NCI-H774 (cell line): ENCODE measurements at regions not wholly inside any gene's neighbourhood (a gene's known extent, or its start where the extent isn't known, plus 50 kb on each side); places are given as distances from the start of the nearest gene placed in this dataset.
"Not testable (repeated sequence)": the region's sequence is repeated elsewhere in the genome, so short reads cannot be mapped to it uniquely, and the experiment has no call there.

ENCODE experiments used
- DNase-seq: peaks from one replicate; lab custom pipeline; 2025; lab: John Stamatoyannopoulos, UW

GRCh38 chr7:121562259-121562658 is 166.2 kb upstream of the FAM3C start:
- DNase-seq = no peak

DNA sequence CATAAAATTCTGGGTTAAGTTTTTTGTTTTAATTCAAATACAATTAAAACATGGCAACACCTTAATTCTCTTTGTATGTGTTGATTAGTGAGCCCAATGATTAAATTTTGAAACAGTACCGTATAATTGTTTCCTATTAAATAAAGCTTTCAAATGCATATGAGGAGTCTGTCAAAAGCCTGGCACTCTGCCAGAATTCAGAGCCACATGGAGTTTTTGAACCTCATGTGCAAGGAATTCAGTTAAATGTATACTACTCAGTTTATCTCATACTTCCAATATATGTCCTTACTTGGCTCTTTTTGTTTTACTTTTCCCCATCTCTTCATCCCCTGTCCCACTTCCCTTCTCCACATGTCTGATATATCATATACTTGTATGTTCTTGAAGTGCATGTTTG is 165.6 kb upstream of the FAM3C start:
- DNase-seq = no peak

- no peak for DNase-seq
Measured at GRCh38 chr7:121560267-121560990, 164.3 kb upstream of the FAM3C start.

- DNase-seq = no peak
Measured at GRCh38 chr7:121558288-121558687, 162.2 kb upstream of the FAM3C start.

DNA sequence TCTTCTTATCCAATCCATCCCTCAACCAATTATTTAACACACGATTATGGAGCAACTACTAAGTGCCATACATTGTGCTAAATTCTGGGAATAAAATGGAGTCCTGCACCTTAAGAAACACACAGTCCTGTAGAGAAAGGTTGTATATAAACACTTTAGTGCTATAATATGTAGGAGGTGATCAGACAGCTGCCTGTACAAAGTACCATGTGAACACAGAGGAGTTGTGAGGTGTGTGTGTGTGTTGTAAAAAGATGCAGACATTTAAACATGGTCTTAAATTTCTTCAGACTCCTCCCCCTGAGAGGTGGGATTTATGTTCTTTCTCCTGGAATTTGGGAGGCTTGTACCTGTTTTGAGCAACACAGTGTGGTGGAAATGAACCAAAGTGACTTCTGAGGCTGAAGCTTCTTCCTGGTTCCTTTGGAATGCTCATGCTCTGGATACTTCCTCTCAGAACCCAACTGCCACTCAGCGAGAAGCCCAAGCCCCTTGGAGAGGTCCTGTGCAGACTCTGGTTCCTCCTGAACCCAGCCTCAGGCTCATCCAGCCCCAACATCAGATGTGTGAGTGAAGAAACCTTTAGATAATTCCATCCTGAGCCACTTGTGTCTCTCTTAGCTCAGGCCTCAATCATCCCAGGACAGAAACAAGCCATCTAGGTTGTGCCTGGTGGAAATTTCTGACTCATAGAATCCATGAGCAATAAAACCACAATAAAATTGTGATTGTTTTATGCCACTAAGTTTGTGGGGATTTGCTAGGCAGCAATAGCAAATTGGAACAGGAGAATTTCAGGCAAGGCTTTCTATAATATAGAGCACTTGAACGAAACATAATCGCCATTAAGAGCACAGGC is 161.2 kb upstream of the FAM3C start:
- no peak for DNase-seq

- no peak for DNase-seq
Measured at GRCh38 chr7:121555558-121555957, 159.4 kb upstream of the FAM3C start.

DNA sequence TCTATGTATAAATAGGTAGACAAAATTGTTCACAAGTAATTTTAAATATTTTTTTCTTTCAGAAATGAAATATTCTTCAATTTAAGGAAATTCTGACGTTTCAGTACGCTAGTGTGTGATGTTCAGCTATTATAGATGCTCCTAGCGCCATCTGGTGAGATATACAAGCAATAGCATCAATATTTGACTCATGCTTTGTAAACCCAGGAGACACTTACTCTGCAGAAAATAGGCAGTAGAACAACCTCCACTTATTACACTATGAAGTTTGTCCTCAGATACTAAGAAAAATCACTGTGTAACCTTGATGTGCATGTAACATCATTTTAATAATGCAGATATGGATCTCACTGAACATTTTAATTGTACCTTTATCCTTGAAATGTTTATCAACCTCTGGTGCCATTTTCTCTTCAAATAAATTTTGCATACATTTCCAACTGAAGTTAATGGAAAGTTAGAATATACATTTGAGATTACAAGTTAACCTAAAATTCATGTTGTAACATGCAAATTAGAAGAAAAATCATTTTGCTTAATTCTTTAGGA is 151.5 kb upstream of the FAM3C start:
- peak; percentile 61 for DNase-seq

GRCh38 chr7:121546632-121547543 is 150.8 kb upstream of the FAM3C start:
- DNase-seq = no peak

- DNase-seq = no peak
Measured at GRCh38 chr7:121545418-121545817, 149.3 kb upstream of the FAM3C start.

DNA sequence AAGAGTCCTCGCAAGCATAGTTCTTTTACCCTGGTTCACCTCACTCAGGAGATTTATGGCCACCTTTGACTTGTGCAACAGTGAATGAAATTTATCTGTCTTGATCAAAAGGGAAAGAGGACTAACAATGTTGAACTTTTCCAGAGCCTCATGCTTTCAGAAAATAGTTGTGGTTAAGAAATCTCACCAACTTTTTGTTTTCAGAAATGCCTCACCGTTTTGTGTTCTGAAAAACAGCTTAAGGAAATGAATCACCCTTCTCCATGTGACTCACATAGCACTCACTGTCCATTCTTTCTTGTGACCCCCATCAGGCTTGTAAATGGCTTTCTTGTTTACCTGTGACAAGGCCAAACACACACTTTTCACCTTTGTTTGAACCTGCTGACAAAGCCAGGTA is 148.6 kb upstream of the FAM3C start:
- DNase-seq = no peak

GRCh38 chr7:121544238-121544637 is 148.1 kb upstream of the FAM3C start:
- no peak for DNase-seq

DNA sequence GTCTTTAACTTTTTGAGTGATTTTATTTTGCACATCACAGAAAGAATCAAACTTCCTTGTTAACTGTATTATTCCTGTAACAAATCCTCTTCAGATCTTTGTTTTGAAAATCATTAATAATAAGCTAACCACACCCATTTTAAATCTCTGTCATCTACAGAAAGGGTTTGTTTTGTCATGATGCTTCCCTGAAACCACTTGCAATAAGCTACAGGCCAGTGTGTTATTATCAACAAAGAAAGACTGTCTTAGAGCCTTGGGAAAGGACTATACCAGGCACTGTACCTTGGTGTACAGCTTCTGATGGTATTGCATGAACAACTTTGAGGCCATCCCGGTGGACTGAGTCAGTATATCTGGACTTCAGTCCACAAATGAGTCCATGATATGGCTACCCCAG is 145.3 kb upstream of the FAM3C start:
- no peak for DNase-seq

GRCh38 chr7:121540138-121540537 is 144.0 kb upstream of the FAM3C start:
- DNase-seq = no peak

DNA sequence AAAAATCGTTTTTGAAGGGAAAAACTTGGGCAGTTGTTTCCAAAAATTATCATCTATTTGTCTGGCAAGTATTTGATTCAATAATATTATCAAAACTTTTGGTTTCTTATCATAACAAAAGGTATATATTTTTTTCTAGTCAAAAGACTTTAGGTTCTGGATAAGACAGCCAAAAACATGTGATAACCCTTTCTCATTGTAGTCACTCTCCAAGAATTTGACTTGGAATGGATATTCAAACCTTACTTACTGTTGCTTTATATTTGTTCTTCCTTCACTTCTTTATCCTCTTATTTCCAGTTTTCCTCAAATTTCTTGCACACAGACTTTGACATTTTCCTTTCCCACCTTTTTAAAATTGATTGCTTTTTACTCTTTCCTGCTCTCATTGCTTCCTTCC is 140.9 kb upstream of the FAM3C start:
- no peak for DNase-seq

DNA sequence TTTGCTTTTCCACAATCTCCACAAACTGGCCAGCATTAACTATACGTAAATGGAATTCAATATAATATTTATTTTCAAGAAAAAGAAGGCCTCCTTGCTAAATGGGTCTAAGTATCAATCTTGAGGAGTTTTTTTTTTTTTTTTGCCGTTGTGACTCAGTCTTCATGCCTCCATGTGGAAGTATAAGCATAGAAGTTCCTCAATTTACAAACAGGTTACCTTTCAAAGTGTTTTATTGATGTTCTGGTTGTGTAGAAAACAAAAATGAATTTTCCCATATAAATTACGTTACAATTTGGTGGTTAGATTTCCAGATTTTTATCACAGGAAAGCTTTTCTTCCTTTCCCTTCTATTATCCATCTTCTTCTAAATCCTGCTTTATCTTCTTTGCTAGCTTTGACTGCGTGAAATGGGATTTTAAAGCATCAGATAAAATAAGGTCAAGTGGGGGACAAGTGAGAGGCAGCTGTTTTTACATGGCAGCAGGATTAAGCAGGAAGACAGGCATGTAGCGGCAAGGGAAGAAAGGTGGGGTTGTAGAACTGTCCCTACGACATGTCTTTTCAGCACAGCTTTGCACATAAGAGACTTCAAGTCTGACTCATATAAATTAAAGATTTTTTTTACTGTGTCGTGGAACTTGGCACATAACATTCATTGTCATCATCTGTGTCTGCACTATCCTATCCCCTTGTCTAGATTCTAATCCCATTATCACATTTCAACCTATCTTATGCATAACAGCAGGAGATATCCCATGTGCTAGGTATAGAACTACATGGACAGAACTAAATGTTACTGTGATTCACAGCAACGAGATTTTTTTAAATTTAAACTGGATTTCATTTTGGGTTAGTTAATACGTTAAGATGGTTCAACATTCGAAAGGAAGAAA is 135.3 kb upstream of the FAM3C start:
- DNase-seq = no peak

- DNase-seq = no peak
Measured at GRCh38 chr7:121530227-121531174, 134.4 kb upstream of the FAM3C start.

DNA sequence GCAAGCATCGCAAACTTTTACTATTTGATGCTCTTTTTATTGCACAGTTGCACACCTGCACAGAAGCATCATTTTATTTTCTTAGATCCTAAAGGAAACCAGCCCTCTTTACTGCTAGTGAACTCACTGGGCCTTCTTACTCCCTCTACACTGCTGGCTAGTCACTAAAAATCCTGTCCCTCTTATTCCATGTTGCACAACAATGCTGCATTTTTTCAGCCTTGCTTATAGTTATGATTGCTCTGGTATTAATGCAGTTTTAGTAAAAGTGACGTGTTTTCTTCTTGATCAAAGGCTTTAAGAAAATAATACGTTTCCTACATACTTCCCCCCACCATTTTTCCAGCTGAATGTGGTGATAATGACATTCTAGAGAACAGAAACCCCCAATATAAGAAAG is 132.9 kb upstream of the FAM3C start:
- no peak for DNase-seq

DNA sequence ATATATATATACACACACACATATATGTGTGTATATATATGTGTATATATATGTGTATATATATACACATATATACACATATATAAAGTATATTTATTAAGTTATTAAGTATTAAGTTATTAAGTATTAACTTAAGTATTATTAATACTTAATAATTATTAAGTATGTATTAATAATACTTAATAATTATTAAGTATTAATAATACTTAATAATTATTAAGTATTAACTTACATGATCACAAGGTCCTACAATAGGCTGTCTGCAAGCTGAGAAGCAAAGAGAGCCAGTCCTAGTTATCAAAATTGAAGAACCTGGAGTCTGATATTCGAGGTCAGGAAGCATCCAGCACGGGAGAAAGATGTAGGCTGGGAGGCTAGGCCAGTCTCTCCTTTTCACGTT is 130.1 kb upstream of the FAM3C start:
- not testable (repeated sequence) for DNase-seq

DNA sequence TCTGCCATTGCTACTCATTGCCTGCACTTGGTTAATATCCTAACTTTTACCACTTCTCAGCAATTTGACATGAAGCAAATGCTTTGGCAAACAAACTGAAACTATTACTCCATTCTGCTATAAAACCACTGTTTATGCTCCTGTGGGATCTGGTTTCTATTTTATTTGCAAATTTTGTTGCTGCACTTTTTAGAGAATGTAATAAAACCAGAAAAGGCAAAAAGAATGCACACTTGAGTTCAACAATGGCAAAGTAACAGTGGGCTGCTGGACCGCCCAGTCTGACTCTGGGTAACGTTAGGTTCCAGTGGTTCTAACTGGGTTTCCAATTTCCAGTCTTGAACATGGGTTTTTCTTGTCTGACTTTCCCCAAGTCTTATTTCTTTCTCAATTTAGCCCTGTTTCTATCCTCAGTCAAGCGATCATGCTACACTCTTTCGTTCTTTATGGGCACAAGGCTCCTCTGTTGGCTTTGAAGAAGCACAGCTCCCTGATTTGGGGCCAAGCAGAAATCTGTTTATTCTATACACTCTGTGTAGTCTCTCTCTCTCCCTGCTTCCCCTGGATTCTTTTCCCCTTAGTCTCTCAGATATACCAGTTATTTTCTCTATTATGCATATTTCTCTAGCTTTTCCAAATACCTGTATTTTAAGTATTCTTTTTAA is 129.2 kb upstream of the FAM3C start:
- no peak for DNase-seq
